NCI-H128 (cell line): ENCODE measurements at regions not wholly inside any gene's neighbourhood (a gene's known extent, or its start where the extent isn't known, plus 50 kb on each side); places are given as distances from the start of the nearest gene placed in this dataset.
"Not testable (repeated sequence)": the region's sequence is repeated elsewhere in the genome, so short reads cannot be mapped to it uniquely, and the experiment has no call there.

ENCODE experiments used
- DNase-seq: peaks from one replicate; lab custom pipeline; 2025; ENCODE audit not compliant: unreplicated experiment; lab: John Stamatoyannopoulos, UW

DNA sequence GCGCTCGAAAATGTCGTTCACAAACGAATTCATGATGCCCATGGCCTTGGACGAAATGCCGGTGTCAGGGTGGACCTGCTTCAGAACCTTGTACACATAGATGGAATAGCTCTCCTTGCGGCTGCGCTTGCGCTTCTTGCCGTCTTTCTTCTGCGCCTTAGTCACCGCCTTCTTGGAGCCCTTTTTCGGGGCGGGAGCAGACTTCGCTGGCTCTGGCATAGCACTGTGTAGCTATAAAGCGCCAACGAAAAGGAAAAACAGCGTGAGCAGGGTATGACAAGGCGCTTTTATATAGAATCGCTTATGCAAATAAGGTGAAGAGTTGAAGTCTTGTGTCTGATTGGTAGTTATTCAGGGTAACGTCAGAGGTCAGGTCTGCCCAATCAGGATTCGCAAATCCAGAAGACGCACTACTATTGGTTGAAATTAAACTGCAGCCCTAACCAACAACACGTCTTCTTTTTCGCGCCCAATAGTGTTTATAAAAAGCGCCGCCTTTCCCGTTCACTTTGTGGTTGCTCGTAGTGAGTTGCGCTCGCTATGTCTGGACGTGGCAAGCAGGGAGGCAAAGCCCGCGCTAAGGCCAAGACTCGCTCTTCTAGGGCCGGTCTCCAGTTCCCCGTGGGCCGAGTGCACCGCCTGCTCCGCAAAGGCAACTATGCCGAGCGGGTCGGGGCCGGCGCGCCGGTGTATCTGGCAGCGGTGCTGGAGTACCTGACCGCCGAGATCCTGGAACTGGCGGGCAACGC lies 114.8 kb upstream of the PRSS16 start:
- DNase-seq: peak; percentile 92

DNA sequence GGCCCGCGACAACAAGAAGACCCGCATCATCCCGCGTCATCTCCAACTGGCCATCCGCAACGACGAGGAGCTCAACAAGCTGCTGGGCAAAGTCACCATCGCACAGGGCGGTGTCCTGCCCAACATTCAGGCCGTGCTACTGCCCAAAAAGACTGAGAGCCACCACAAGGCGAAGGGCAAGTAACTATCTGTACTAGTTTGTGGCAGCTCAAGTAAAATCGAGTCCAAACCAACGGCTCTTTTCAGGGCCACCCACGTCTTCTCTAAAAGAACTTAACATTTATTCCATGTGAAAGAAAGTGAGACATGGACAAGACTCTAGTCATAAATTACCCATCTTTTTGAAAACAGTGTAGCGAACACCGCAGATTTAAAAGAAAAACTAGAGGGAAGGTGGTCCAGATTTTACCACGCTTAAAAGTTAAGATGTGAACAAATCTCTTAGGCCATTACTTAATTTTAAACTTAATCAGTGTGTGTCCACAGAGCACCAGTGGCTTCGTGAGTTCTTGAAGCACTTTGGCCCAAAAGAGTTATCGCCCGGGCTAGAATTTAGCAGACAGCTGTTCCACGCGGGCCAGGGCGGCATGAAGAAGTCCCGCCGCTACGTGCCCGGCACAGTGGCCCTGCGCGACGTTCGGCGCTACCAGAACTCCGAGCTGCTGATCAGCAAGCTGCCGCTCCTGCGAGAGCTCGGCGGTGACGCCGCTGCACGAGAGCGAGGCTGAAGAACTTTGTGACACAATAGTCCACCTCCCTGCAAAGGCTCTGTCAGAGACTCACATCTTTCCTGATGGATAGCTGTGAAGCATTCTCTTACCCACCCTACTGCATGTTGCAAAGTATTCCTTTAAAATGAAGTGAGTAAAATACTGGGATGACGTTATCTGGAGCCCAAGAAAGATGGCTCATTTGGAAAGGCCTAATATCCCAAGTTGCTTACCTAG lies 113.9 kb upstream of the PRSS16 start:
- peak; percentile 23 for DNase-seq

DNA sequence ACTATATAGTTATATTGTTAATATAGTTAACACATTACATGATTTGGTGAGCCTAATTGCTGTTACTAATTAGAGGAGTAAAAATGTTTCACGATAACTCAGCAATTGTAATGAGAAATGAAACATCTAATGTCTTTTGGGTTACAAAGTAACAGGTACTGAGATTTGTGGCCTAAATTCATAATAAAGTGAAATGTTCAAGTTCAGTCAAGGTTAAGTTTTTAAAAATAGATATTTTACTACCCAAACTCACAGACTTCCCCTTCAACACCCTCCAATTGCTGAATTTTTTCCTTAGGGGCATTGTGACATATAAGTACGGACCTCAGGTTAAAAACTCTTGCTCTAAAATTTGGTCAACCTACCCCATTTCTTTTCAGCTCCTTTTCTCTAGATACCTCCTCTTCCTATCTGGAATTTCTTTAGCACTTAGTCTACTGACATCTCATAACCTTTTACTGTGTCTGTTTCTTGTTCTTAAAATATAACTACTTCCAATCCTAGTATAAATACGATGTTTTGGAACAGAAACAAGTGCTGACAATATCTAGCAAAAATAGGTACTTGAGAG lies 112.3 kb upstream of the PRSS16 start:
- no peak for DNase-seq

- DNase-seq: no peak
Measured at GRCh38 chr6:27136077-27136644, 111.3 kb upstream of the PRSS16 start.

GRCh38 chr6:27136978-27137814 lies 110.3 kb upstream of the PRSS16 start:
- DNase-seq: no peak

DNA sequence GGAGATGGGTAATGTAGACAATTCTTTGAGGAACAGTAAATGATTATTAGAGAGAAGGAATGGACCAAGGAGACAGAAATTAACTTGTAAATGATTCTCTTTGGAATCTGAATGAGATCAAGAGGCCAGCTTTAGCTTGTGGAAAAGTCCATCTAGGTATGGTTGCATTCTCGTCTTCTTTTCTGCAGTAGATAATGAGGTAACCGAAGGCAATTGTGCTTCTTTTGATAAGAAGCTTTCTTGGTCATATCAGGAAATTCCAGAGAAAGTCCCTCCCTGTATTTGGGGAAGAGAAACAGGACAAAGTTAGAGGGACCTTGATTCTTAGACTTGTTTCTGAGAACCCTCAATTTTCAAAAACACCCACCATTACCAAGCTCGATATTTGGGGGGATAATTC lies 109.1 kb upstream of the PRSS16 start:
- DNase-seq: no peak

- DNase-seq: no peak
Measured at GRCh38 chr6:27138837-27139755, 108.4 kb upstream of the PRSS16 start.

DNA sequence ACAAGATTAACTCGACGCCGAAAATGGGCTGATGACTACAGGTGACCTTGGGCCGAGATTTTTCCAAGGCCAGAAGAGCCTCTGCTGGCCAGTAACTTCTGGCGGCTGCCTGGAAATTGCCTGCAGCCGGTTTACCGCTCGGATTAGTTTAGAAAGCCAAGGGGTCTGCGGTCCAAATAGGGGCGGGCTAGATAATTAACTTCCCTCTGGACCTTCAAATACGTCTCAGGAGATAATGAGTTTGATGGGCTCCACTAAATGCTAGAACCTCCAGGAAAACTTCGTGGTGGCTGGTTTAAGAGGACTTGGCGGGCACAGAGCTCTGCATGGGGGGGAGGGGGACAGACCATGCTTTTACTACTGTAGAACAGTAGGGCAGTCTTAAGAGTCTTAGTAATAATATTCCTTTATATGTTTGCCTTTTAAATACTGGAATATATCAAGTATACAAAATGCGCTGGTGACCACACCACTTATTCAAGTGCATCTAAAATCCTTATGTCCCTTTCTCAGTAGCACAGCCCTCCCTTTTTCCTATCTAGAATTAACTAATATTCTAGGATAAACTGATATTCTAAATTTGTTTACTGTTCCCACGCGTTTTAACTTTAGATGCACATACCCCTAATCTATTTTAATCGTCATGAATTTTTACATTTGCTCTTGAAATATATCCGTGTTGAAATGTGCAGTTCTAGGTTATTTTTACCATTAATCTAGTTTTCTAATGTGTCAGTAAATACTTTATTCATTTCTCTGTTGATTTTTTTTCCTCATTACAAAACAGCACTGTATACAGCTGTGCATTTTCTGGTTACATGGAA lies 107.5 kb upstream of the PRSS16 start:
- no peak for DNase-seq

DNA sequence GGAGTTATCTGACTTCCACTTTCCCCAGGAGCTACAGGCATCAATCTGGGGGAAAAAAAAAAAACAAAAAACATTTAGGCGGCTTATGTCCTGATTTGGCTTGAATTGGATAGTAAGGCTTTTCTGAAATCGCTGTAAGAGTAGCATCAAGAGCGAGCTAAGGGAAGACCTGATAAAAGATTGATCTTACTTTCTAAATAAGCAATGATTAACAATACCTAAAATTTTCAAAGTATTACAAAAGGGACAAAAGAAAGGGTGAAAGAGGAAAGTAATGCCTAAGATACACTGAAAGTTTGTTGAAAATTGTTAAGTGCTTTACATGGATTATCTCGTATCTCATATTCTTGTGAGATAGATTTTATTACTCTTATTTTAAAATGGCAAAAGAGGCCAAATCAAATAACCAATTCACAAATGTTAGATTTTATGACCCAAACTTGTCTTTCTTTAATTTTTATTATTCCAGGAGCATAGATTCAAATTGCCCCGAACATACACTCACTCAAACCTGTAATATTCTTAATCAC lies 106.4 kb upstream of the PRSS16 start:
- no peak for DNase-seq

DNA sequence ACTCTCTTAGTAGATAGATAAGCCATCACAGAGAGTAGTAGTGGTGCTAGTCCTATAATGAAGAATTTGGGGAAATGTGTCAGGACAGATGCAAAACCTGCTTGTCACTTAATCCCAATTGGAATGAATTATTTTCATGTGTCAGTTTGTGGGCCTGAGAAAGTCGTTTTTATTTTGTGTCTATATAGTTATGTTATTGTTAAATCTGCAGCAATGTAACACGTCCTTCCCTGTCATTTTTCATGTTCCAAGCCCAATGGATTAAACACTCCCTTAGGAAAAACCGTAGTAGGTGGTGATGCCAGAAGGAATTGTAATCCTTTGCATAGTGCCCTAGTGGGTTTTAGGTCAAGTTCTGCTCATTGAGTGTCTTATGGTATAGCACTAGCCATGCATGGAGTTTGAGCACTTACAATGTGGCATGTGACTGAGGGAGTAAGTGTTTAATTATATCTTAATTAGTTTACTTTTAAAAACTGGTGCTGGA lies 105.9 kb upstream of the PRSS16 start:
- no peak for DNase-seq

DNA sequence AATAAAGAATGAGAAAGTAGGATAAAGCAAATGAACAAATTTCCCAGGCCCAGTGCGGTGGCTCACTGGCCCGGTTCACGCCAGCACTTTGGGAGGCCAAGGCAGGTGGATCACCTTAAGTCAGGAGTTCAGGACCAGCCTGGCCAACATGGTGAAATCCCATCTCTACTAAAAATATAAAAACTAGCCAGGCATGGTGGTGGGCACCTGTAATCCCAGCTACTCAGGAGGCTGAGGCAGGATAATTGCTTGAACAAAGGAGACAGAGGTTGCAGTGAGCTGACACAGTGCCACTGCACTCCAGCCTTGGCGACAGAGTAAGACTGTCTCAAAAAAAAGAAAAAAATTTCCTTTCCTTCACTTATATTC lies 104.5 kb upstream of the PRSS16 start:
- not testable (repeated sequence) for DNase-seq

- no peak for DNase-seq
Measured at GRCh38 chr6:27143474-27144026, 104.0 kb upstream of the PRSS16 start.

DNA sequence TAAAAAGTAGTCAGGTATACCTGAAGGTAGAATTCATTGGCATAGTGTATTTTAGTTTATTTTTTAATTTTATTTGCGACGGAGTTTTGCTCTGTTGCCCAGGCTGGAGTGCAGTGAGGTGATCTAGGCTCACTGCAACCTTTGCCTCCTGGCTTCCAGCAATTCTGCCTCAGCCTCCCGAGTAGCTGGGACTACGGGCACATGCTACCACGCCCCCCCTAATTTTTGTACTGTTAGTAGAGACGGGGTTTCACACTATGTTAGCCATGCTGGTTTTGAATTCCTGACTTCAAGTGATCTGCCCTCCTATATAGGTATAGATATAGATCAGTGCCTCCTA lies 102.8 kb upstream of the PRSS16 start:
- no peak for DNase-seq

GRCh38 chr6:27145731-27146455 lies 101.6 kb upstream of the PRSS16 start:
- peak; percentile 81 for DNase-seq

DNA sequence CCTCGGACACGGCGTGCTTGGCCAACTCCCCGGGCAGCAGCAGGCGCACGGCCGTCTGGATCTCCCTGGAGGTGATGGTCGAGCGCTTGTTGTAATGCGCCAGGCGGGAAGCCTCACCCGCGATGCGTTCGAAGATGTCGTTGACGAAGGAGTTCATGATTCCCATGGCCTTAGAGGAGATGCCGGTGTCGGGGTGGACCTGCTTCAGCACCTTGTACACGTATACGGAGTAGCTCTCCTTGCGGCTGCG lies 101.1 kb upstream of the PRSS16 start:
- not testable (repeated sequence) for DNase-seq

DNA sequence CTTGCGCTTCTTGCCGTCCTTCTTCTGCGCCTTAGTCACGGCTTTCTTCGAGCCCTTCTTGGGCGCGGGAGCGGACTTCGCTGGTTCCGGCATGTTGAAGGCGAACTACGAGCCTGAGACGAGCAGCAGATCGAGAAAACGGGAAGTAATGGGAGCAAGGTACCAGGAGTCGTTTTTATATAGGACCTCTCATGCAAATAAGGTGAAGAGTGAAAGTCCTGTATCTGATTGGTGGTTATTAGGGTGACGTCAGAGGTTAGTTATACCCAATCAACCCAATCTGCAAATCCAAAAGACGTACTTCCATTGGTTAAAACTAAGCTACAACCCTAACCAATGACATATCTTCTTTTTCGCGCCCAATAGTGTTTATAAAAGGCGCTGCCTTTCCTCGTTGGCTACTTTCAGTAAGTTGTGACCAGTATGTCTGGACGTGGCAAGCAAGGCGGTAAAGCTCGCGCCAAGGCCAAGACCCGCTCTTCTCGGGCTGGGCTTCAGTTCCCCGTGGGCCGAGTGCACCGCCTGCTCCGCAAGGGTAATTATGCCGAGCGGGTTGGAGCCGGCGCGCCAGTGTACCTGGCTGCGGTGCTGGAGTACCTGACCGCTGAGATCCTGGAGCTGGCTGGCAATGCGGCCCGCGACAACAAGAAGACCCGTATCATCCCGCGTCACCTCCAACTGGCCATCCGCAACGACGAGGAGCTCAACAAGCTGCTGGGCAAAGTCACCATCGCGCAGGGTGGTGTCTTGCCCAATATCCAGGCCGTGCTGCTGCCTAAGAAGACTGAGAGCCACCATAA lies 100.6 kb upstream of the PRSS16 start:
- DNase-seq: peak; percentile 93

DNA sequence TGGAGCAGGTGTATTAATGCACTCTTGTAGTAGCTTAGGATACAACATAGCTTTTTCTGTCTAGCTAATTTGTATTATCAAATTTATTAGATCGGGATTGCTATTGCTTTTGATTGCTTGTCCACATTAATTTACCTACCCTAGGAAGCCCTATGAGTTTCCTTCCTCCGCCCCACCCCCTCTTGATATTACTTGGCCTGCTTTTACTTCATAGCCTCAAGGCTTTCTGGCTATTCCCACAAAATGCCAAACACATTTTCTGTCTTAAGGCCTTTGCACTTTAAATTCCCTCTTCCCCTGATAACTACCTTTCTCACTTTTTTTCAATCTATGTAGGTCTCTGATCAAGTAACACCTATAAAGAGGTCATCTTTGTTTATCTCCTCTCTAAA lies 99.1 kb upstream of the PRSS16 start:
- no peak for DNase-seq
